GM12872 (cell line): ENCODE measurements at regions not wholly inside any gene's neighbourhood (a gene's known extent, or its start where the extent isn't known, plus 50 kb on each side); places are given as distances from the start of the nearest gene placed in this dataset.

ENCODE experiments used
- CTCF ChIP-seq: IDR thresholded peaks from 3 replicates; pipeline ENCODE4 v1.5.1; 2011; ENCODE audit warnings: low read depth, mild to moderate bottlenecking, low read length, moderate library complexity; ENCODE audit not compliant: insufficient read depth

GRCh38 chr3:64294771-64295170 is 69.5 kb upstream of the PRICKLE2 start:
- TF ChIP-seq CTCF = no peak

GRCh38 chr3:64293121-64293520 is 67.9 kb upstream of the PRICKLE2 start:
- no peak for TF ChIP-seq CTCF

- TF ChIP-seq CTCF = no peak
These were observed 66.7 kb upstream of the PRICKLE2 start for GRCh38 chr3:64291956-64292355.

DNA sequence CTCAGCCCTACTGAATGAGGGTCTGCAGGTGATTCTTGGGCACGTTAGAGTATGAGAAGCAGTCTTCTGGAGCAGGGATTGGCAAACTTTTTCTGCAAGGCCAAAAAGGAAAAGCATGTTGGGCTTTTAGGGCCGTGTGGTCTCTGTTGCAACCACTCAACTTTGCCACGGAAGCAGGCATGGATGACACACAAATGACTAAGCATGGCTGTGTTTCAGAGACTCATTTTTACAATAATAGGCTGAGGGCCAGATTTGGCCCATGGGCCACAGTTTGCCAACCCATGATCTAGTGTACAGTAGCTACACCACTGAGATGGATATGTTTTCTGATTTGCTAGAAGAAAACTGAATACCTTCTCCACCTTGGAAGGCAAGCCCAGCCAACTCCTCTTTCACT is 66.1 kb upstream of the PRICKLE2 start:
- no peak for TF ChIP-seq CTCF

- TF ChIP-seq CTCF = no peak
These were observed 65.6 kb upstream of the PRICKLE2 start for GRCh38 chr3:64290864-64291263.

DNA sequence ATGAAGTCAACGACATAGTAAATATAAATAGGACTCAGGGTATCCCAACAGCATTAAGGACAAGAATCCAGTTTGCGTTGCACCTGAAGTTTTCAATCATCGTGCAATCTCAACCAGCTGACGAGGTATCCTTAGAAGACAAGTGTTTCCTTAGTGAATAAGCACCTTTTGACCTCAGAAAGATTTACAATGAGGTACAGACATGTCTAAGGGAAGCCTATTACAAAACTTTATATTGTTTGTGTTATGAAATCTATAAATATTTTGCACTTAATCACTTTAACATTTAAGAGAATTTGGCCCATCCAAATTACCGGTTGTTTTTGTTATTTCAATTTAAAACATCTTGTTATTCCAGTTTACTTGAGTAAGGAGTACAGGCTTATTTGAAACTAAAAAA is 64.9 kb upstream of the PRICKLE2 start:
- TF ChIP-seq CTCF = no peak

DNA sequence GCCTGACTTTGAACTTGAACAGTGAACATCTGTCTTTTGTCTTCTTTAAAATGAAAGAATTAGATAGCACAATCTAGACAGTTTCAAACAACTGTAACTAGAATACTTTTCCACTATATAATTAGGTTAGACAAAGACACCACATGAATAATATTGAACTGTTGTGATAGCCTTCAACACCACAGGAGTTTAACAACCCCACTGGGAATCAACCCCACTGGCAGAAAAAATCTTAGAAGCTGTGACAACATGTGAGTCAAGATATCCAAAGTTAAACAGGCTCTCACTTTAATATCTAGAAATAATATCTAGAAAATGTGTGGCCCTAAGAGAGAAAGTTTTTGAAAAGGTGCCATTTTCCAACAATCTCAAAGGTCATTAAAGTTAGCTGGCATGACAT is 64.4 kb upstream of the PRICKLE2 start:
- no peak for TF ChIP-seq CTCF

- TF ChIP-seq CTCF = no peak
These were observed 53.4 kb upstream of the PRICKLE2 start for GRCh38 chr3:64278625-64279024.
